ENCODE measurements at regions not wholly inside any gene's neighbourhood (a gene's known extent, or its start where the extent isn't known, plus 50 kb on each side); places are given as distances from the start of the nearest gene placed in this dataset.
"Not testable (repeated sequence)": the region's sequence is repeated elsewhere in the genome, so short reads cannot be mapped to it uniquely, and the experiment has no call there.

DNA sequence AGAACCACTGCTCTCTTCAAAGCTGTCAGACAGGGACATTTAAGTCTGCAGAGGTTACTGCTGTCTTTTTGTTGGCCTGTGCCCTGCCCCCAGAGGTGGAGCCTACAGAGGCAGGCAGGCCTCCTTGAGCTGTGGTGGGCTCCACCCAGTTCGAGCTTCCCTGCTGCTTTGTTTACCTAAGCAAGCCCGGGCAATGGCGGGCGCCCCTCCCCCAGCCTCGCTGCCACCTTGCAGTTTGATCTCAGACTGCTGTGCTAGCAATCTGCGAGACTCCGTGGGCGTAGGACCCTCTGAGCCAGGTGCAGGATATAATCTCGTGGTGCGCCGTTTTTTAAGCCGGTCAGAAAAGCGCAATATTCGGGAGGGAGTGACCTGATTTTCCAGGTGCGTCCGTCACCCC, 138.9 kb downstream of the KCNS3 start:
- not testable (repeated sequence) for TF ChIP-seq CTCF (IDR thresholded peaks at IDR 0.05; ENCODE audit: low read depth, low read length, poor library complexity, severe bottlenecking); EZH2phosphoT487 (IDR thresholded peaks at IDR 0.05; ENCODE audit: borderline replicate concordance, low read length)
